RCC 7860 (cell line): ENCODE measurements at regions not wholly inside any gene's neighbourhood (a gene's known extent, or its start where the extent isn't known, plus 50 kb on each side); places are given as distances from the start of the nearest gene placed in this dataset.
"Not testable (repeated sequence)": the region's sequence is repeated elsewhere in the genome, so short reads cannot be mapped to it uniquely, and the experiment has no call there.

ENCODE experiments used
- DNase-seq: peaks from one replicate; pipeline ENCODE4 v3.0.0-alpha.2; 2015; ENCODE audit warnings: low spot score
- FAIRE-seq: peaks from 2 replicates; lab custom pipeline; 2012; peaks lifted over from hg19 to GRCh38; lab: Jason Lieb, UNC

GRCh38 chr1:221601166-221601565 is 140.7 kb downstream of the DUSP10 start:
- no peak for FAIRE-seq
- no peak for DNase-seq

DNA sequence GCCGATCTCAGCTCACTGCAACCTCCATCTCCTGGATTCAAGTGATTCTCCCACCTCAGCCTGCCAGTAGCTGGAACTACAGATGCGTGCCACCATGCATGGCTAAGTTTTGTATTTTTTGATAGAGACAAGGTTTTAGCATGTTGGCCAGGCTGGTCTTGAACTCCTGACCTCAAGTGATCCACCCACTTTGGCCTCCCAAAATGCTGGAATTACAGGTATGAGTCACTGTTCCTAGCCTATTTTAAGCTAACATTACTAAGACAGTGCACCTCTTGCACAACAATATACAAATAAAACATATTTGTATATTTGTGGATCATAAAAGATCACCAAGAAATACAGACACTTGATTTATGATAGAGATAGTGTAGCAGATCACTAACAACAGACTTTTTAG is 139.1 kb downstream of the DUSP10 start:
- no peak for FAIRE-seq
- DNase-seq = no peak

GRCh38 chr1:221604390-221604789 is 137.5 kb downstream of the DUSP10 start:
- FAIRE-seq = not testable (repeated sequence)

DNA sequence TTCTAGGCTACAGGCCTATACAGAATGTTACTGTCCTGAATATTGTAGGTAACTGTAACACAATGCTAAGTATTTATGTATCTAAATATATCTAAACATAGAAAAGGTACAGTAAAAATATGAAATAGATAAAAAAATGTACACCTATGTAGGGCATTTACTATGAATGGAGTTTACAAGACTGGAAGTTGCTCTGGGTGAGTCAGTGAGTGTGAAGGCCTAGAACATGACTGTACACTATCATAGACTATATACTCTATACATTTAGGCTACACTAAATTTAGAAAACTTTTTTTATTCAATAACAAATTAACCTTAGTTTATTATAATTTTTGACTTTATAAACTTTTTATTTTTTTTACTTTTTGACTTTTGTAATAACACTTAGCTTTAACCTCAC is 136.9 kb downstream of the DUSP10 start:
- DNase-seq (no peak), FAIRE-seq (peak; percentile 78)

More at GRCh38 chr1:221604390-221604789, 137.5 kb downstream of the DUSP10 start:
- not testable (repeated sequence) for DNase-seq

GRCh38 chr1:221605569-221605968 is 136.3 kb downstream of the DUSP10 start:
- FAIRE-seq (no peak), DNase-seq (no peak)

DNA sequence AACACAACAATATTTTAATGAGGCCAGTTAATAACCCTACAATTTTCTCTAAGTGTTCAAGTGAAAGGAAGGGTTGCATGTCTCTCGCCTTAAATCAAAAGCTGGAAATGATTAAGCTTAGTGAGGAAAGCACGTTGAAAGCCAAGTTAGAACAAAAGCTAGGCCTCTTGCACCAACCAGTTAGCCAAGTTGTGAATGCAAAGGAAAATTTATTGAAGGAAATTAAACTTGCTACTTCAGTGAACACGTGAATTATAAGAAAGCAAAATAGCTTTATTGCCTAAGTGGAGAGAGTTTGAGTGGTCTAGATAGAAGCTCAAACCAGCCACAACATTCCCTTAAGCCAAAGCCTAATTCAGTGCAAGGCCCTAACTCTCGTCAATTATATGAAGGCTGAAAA is 135.6 kb downstream of the DUSP10 start:
- no peak for FAIRE-seq

DNA sequence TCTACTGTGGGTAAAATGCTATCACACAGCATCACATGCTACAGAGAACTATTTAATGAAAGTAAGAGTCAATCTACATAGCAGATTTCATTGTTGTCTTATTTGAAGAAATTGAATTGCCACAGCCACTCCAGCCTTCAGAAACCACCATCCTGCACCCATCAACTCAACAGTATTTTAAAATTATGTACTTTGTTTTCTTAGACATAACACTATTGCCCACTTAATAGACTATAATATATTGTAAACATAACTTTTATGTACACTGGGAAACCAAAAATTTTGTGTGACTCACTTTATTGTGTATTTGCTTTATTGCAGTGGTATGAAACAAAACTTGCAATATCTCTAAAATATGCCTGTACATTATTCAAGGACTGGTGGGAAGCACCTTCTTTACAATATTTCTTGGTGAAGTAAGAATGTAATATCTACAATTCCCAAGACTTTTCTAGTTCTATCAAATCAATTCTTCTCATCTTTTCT is 133.0 kb downstream of the DUSP10 start:
- DNase-seq (no peak), FAIRE-seq (no peak)

More for the DNA sequence above, 135.6 kb downstream of the DUSP10 start:
- no peak for DNase-seq

GRCh38 chr1:221611656-221612046 is 130.2 kb downstream of the DUSP10 start:
- no peak for FAIRE-seq
- no peak for DNase-seq

DNA sequence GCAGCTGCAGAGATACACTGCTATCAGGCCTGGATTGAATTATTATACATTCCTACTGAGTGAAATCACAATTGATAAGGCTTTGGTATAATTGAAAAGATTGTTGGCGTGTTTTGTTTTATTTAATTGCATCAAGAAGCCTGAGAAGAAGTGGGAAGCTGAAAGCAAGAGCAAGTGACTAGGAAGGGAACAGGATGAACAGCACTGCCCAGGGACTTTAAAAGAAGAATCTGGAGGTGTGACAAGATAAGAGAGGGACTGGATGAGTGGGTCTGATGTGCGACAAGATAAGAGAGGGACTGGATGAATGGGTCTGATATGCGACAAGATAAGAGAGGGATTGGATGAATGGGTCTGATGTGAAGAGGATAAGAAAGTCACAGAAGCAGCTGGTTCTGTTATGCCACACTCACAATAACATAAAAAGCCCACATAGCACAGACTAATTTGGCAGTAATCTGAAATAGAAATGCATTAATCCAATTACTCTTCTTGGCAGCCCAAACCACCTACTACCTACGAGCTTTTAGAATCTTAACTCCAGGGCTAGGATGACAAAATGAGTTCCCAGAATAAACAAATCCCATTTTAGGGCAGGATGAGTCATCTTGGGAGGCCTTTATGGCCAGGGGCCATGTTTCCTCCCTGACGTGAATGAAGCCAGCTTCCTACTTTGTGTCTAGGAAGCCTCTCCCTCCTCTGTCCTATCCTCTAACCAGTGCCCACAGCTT is 129.7 kb downstream of the DUSP10 start:
- DNase-seq (peak; percentile 20), FAIRE-seq (no peak)

GRCh38 chr1:221620437-221621384 is 121.2 kb downstream of the DUSP10 start:
- peak; percentile 65 for FAIRE-seq
- peak; percentile 16 for DNase-seq

DNA sequence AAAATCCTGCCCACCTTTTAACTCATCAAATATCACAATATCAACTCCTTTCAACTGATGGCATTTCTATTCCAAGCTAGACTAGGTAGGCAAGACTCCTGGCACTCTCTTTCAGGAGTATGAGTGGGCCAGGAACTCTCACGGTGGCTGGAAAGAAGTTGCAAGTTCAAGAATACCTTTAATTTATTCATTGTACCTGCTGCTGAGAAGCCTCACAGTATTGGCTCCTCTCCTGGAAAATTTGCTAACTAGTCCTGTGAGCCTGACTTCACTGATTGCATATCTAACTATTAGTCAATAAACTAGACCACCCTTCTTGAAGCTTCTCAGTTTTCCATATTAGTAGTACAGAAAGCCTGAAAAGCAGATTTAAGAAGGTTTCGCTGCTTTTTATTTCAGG is 120.2 kb downstream of the DUSP10 start:
- FAIRE-seq (no peak), DNase-seq (no peak)

DNA sequence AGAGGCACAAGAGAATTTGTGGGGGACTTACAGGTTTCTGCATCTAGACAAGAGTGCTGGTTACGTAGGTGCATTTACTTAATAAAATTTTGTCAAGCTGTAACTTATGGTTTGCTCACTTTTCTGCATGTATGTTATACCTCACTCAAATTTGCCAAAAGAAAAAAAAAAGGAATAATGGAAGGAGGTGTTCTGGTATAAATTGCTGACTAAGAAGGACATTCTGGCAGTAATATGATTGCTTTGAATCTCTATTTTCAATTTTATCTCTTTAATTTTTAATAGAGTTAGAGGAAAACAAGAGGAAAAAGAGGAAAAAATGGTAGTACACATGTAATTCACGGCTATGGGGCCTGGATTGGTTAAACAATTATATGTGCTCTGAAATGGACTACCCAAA is 119.5 kb downstream of the DUSP10 start:
- no peak for DNase-seq
- FAIRE-seq = no peak

DNA sequence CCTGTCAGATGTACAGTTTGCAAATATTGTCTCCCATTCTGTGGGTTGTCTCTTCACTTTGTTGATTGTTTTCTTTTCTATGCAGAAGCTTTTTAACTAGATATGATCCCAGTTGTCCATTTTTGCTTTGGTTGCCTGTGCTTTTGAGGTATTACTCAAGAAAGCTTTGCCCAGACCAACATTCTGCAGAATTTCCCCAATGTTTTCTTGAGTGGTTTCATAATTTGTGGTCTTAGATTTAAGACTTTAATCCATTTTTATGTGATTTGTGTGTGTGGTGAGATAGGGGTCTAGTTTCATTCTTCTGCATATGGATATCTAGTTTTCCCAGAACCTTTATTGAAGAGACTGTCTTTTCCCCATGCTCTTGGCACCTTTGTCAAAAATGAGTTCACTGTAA is 116.9 kb downstream of the DUSP10 start:
- DNase-seq = no peak
- FAIRE-seq = no peak

- no peak for FAIRE-seq
- no peak for DNase-seq
Measured at GRCh38 chr1:221626041-221626440, 115.8 kb downstream of the DUSP10 start.

- DNase-seq (no peak), FAIRE-seq (no peak)
Measured at GRCh38 chr1:221630236-221630635, 111.7 kb downstream of the DUSP10 start.

GRCh38 chr1:221631556-221631955 is 110.3 kb downstream of the DUSP10 start:
- no peak for DNase-seq
- FAIRE-seq = no peak

- FAIRE-seq = no peak
- no peak for DNase-seq
Measured at GRCh38 chr1:221632072-221632471, 109.8 kb downstream of the DUSP10 start.

- DNase-seq (no peak), FAIRE-seq (peak; percentile 60)
Measured at GRCh38 chr1:221633841-221634409, 108.0 kb downstream of the DUSP10 start.

DNA sequence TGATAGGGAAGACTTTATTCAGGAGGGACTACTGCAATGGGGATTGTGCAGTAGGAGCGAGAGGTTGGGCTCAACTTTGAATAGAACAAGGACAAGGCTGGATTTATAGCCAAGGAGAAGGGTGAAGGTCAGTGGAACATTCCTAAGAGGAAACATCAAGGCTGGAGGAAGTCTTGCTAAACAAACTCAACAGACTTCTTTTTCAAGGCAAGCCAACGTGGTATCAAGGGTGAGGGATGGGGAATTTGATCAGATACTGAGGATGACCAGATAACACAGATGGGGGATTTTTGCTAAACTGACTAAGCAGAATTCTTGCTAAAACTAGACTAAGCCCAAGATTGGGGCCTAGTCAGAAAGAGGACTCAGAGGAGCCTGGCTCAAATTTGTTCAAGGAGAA is 107.3 kb downstream of the DUSP10 start:
- no peak for FAIRE-seq
- DNase-seq = no peak

DNA sequence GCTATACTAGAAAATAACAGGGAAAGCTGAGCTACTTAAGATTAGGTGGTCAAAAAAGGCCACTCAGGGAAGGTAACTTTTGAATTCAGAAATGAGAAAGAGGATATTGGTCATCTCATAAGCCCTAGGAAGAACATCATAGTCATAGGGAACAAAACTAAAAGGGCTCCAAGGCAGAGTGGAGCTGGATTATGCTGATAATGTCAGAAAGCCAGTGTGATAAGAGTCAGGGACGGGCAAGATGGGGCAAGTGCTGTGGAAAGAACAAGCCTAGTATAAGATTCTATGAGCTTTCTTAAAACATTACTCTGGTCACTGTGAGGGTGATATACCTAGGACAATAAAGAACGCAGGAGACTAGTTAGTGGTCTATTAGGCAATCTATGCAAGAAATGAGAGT is 106.6 kb downstream of the DUSP10 start:
- DNase-seq (no peak), FAIRE-seq (no peak)

DNA sequence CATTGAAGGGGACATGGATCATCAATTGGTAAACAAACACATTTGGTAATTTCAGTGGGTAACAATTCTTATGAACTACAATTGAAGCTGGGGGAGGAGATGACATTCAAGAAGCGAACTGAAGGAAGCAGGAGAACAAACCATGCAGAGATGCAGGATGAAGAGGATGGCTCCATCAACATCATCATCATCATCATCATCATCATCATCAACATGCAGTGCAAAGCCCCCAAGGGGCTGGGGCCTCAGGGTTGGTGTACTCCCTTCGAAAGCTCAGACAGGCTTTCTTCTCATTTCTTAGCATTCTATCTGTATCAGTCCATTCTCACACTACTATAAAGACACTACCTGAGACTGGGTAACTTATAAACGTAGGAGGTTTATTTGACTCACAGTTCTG is 105.8 kb downstream of the DUSP10 start:
- no peak for FAIRE-seq
- no peak for DNase-seq
